ENCODE measurements at regions not wholly inside any gene's neighbourhood (a gene's known extent, or its start where the extent isn't known, plus 50 kb on each side); places are given as distances from the start of the nearest gene placed in this dataset.

GRCh38 chr16:65521633-65522328 is 399.9 kb upstream of the CDH11 start:
- DNase-seq (ENCODE audit: extremely low read depth, low read depth) = no peak
- no peak overlapping the region for H3K4me3 ChIP-seq (replicated peaks; ENCODE audit: low read depth, low read length)
- no peak for TF ChIP-seq CTCF (IDR thresholded peaks at IDR 0.05; ENCODE audit: low read depth, low read length, missing control alignments)

- no peak for TF ChIP-seq CTCF (IDR thresholded peaks at IDR 0.05; ENCODE audit: low read depth, low read length, missing control alignments)
- no peak overlapping the region for H3K4me3 ChIP-seq (replicated peaks; ENCODE audit: low read depth, low read length)
- no peak for DNase-seq (ENCODE audit: extremely low read depth, low read depth)
Measured at GRCh38 chr16:65519402-65519801, 397.5 kb upstream of the CDH11 start.

GRCh38 chr16:65515193-65515592 is 393.3 kb upstream of the CDH11 start:
- no peak overlapping the region for H3K4me3 ChIP-seq (replicated peaks; ENCODE audit: low read depth, low read length)
- TF ChIP-seq CTCF (IDR thresholded peaks at IDR 0.05; ENCODE audit: low read depth, low read length, missing control alignments) = no peak

GRCh38 chr16:65510850-65511249 is 389.0 kb upstream of the CDH11 start:
- TF ChIP-seq CTCF (IDR thresholded peaks at IDR 0.05; ENCODE audit: low read depth, low read length, missing control alignments) = no peak
- no peak overlapping the region for H3K4me3 ChIP-seq (replicated peaks; ENCODE audit: low read depth, low read length)
- no peak for DNase-seq (ENCODE audit: extremely low read depth, low read depth)

More at GRCh38 chr16:65515193-65515592, 393.3 kb upstream of the CDH11 start:
- DNase-seq (ENCODE audit: extremely low read depth, low read depth) = no peak

GRCh38 chr16:65510241-65510640 is 388.4 kb upstream of the CDH11 start:
- H3K4me3 ChIP-seq (replicated peaks; ENCODE audit: low read depth, low read length) = no peak overlapping the region
- no peak for DNase-seq (ENCODE audit: extremely low read depth, low read depth)
- no peak for TF ChIP-seq CTCF (IDR thresholded peaks at IDR 0.05; ENCODE audit: low read depth, low read length, missing control alignments)

GRCh38 chr16:65509172-65509571 is 387.3 kb upstream of the CDH11 start:
- no peak overlapping the region for H3K4me3 ChIP-seq (replicated peaks; ENCODE audit: low read depth, low read length)
- TF ChIP-seq CTCF (IDR thresholded peaks at IDR 0.05; ENCODE audit: low read depth, low read length, missing control alignments) = no peak

GRCh38 chr16:65500919-65501318 is 379.1 kb upstream of the CDH11 start:
- TF ChIP-seq CTCF (IDR thresholded peaks at IDR 0.05; ENCODE audit: low read depth, low read length, missing control alignments) = no peak
- no peak overlapping the region for H3K4me3 ChIP-seq (replicated peaks; ENCODE audit: low read depth, low read length)
- no peak for DNase-seq (ENCODE audit: extremely low read depth, low read depth)

More at GRCh38 chr16:65509172-65509571, 387.3 kb upstream of the CDH11 start:
- DNase-seq (ENCODE audit: extremely low read depth, low read depth) = no peak
